ENCODE measurements at regions not wholly inside any gene's neighbourhood (a gene's known extent, or its start where the extent isn't known, plus 50 kb on each side); places are given as distances from the start of the nearest gene placed in this dataset.
"Not testable (repeated sequence)": the region's sequence is repeated elsewhere in the genome, so short reads cannot be mapped to it uniquely, and the experiment has no call there.

DNA sequence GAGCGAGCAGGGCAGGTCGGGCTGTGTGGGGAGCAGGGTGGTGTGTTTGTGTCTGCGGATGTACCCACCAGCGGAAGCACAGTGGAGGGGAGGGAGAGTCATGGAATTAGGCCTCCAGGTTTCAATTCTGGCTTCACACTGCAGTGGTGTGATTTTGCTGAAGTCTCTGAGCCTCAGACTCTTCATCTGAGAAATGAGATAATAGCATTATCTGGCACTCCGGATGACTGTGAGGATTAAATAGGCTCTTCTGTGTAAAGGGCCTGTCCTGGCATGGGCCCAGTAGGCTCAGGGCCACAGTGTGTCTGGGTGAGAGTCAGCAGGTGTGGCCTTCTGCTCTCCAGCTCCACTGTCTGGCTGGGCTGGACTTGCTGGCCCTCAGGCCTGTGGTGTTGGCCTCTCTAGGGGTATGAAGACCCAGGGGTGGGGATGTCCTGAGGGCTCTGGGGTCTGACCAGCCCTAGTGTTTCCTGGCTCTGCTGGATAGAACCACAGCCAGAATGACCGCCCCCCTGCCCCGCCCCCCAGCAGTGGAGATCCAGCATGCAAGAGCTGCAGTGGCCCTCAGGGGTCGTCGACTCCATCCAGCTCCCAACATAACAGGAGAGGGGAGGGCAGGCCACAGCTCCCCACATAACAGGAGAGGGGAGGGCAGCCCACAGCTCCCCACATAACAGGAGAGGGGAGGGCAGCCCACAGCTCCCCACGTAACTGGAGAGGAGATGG, 178.6 kb downstream of the RPS24 start:
- no peak for DNase-seq

- no peak for DNase-seq
Observed at GRCh38 chr10:78212786-78213175, 179.1 kb downstream of the RPS24 start.

DNA sequence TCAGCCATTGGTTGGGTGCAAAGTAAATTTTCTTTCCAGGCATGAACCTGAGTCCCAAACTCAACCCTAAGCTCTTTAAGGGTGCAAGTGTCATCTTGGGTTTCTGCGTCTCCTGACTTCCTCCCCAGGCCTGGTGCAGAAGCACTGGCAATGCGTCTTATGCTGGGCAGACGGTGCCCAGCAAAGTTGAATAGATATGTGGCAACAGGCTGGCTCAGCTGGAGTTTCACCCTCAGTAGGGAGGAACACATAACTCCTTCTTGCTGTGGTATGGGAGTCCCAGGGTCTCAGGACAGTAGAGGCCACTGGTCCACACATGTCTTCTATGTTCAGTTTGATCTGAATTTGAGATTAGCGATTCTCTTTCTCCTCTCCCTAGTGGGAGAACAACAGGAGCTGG, 181.3 kb downstream of the RPS24 start:
- DNase-seq: no peak

DNA sequence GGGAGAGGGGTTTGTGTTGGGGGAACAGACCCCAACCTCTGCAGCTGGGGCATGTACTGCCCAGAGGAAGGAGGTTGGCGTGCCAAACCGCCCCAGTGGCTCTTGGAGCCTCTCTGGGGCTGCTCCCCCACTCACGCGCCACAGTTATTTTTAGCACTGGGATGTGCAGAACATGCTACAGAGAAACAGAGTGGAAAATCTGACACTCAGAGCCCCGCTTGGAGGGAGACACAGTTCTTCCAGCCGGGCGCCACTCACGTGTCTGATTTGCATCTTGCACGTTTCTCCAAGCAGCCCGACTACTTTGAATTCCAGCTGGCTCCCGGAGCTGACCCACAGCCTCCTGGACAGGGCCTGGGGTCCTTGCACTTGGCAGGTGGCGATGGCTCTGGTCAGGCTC, 182.0 kb downstream of the RPS24 start:
- DNase-seq: peak; percentile 93

DNA sequence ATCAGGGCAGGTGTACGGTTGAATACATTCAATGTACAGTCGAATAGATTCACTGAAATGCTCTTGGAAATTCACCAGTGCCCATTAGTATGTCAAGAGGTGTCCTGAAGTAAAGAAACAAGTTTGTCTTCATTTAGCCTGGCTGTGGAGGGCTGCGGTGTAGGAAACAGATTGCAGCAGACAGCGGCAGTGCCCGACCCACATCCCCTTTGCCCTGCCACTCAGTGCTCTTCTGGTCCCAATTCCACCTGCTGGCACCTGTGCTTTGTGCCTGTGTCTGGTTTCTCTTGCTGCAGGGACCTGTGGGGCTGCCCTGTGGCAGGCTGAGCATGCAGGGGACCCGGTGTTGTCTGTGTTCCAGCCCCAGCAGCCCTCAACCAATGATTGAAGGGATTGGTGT, 183.7 kb downstream of the RPS24 start:
- DNase-seq: no peak

DNA sequence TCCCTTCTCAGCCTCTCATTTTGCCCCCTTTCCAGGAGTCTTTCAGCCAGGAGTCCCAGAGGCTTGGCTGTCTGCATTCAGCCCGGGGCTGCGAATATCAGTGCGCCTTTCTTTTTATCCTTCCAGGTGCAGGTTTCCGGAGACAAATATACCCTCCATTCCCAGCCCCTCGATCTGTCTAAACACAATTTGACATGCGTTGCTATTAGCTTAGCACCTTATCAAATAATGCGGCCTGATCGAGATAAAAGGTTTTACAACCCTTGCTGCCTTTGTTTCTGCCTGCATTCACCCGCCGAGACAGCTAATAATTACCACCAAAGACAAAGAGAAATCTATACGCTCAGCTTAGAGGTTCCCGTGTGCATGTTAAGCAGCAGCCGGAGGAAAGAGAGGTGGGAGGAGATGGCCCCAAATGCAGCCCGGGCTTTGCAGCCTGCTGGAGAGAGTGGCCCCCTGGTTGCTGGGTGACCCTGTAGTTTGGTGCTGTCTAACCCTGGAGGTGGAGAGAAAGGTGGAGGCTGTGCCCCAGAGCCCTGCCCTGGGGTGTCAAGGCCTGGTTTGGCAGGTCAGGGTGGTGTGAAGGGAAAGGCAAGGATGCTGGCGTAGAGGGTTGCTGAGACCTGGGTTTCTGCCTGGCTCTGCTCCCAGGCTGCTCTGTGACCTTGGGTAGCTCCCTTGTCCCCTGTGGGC, 185.3 kb downstream of the RPS24 start:
- no peak for DNase-seq

DNA sequence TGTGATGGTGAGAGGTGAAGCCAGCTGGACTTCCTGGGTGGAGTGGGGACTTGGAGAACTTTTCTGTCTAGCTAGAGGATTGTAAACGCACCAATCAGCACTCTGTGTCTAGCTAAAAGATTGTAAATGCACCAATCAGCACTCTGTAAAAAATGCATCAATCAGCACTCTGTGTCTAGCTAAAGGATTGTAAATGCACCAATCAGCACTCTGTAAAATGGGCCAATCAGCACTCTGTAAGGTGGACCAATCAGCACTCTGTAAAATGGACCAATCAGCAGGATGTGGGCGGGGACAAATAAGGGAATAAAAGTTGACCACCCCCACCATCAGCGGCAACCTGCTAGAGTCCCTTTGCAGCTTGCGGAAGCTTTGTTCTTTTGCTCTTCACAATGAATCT, 185.9 kb downstream of the RPS24 start:
- not testable (repeated sequence) for DNase-seq

GRCh38 chr10:78220781-78221180, 187.1 kb downstream of the RPS24 start:
- DNase-seq: no peak

DNA sequence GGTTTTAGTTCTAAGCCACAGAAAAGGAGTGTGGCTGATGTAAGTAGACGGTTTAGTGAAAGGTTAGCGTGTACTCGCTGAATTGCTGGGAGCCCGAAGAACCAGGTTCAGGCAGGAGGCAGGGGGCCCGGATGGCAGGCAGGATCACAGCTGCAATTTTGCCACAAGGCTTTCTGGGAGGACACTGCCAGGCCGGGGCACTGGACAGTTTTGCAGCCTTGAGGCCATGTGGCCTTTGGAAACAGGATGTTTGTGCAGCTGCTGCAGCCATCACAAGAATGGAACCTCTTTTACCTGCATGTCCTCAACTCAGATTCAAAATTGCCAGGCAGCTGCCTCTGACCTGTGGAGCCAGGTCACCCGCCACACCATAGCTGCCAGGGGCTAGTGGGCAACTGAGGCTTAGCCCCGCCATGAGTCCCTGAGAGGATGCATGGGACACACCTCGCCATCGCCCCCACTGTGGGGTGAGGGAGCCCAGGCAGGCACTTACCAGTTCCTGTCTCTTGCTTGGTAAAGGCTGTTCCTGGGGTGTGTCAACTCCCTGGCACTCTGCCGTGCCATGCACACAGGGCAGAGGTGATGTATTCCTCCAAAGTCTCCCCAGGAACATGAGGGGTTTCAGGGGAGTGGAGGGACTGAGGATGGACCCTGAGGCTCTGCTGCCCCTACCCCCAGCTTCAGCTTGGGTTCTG, 188.6 kb downstream of the RPS24 start:
- no peak for DNase-seq

DNA sequence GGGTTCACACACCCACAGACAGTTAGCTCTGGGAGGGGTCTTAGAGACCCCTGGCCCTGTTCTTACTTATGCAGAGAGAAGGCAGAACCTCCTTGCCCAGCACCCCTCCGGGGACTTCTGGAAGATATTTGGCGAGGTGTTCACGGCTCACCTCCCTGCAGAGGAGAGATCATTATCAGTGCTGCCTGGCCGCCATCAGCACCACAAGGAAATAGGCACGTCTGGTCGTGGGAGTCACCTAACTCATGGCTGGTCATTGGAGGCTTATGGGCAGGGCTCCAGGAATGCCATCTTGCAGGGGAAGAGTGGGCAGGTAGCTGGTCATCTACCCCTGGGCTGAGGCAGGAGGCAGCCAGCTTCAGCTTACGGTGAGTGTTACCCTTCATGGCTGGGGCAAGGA, 189.4 kb downstream of the RPS24 start:
- DNase-seq: no peak

GRCh38 chr10:78224602-78225001, 190.9 kb downstream of the RPS24 start:
- peak; percentile 89 for DNase-seq

DNA sequence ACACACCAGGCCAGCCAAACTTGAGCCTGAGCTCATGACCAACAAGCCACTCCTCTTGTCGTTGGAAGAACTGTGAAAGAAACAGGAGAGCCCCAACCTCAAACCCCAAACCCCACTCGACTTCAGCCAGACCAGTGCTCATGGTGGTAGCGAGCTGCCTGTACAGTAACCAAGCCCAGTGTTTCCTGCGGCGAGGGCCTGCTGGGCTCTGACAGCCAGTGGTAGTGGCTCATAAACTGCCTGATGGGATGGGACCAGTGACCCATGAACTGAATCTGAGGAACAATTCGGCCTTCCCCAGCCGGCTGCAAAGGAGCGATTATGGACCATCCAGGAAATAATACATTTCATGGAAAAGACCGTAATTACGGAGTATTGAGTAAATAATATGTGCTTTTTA, 191.9 kb downstream of the RPS24 start:
- DNase-seq: no peak

- DNase-seq: no peak
Observed at GRCh38 chr10:78229489-78229888, 195.8 kb downstream of the RPS24 start.

- no peak for DNase-seq
Observed at GRCh38 chr10:78229950-78230675, 196.4 kb downstream of the RPS24 start.

GRCh38 chr10:78231327-78231726, 197.7 kb downstream of the RPS24 start:
- DNase-seq: no peak

DNA sequence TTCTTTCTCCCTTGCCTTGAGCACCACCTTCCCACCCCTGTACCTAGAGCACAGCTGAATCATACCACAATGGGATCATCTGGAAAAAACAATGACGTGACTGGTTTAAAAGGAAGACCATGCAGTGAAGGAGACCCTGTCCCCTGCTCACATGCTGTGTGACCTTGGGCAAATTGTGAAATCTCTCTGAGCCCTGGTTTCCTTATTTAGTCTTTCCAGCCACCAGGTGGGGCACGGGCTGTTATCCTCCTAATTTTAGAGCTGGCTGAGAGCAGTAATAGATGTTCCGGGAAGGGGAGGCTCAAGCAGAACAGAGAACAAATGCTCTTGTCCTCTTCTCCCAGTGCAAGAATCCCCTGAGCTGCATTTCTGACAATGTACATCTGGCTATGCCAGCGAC, 198.3 kb downstream of the RPS24 start:
- no peak for DNase-seq

- DNase-seq: no peak
Observed at GRCh38 chr10:78236416-78237015, 202.9 kb downstream of the RPS24 start.

GRCh38 chr10:78237951-78238350, 204.3 kb downstream of the RPS24 start:
- DNase-seq: not testable (repeated sequence)

DNA sequence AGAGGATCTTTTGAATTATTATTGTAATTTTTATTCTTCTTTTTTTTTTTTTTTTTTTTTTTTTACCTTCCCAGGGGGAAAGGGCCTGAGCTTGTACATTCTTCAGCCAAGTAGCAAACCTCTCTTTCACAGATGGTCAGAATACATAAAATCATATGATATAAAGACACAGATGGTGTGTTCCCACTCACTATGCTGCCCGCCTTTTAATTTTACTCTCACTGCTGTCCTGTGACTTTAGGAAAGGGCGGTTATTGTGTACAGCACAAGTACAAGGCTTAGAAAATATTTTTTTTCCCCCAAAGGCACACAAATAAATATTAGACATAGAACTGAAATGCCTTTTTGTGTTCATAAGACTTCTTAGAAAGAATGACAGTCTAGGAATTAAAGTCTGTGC, 213.6 kb downstream of the RPS24 start:
- DNase-seq: no peak

DNA sequence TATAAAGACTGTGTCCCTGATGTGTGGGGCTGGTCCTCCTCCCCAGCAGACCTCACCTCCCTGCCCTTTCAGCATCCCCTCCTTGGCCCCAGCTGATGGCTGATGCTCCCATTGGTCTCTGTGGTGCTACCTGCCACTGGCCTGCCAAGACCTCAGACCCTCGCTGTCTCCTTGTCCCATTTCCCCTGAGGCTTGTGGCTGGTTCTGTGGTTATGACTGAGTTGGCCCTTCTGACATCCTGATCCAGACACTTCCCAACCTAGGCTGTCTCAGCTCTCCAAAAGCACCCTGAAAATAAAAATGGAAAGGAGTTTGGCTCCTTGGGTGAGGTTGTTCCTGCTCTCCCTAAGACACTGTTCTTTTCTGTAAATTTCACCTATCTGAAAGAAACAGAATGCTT, 214.2 kb downstream of the RPS24 start:
- DNase-seq: no peak

- peak; percentile 73 for DNase-seq
Observed at GRCh38 chr10:78248651-78249464, 215.2 kb downstream of the RPS24 start.

GRCh38 chr10:78249690-78250089, 216.0 kb downstream of the RPS24 start:
- no peak for DNase-seq

Data from fibroblast of skin of right biceps (primary cell).